Skin of body (tissue), 1 donor: ENCODE measurements at regions not wholly inside any gene's neighbourhood (a gene's known extent, or its start where the extent isn't known, plus 50 kb on each side); places are given as distances from the start of the nearest gene placed in this dataset.
A peak's percentile ranks its signal among the peaks of the same experiment; 100 is the strongest.

Experiments used
- DNase-seq: peaks from one replicate; lab custom pipeline; 2025; lab: John Stamatoyannopoulos, UW

DNA sequence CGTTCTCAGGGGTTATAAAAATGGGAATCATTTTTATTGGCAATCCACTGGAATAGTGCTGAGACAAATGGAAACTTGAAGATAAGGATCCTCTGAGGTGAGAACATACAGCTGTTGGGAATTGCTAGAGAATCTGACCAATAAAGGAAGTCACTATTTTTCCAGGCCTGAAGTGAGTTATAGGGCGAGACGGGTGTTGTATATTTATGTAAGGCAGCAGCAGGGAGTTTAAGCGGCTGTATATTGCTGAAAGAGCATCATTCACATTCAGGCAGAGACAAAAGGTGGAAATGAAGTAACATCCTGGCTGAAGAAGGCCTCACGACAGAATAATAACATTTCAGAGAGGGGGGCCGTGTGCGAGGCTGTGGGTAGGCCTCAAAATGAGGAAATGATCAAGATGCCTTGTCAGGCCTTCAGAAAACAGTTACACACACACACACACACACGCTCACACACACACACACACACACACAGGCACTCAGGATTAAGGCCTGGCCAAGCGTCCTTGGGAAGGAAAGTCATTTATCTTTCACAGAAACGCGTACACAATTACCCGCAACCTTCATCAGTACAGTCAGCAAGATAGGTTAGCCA, 964.9 kb upstream of the NR2F2 start:
- peak; percentile 17 for DNase-seq

DNA sequence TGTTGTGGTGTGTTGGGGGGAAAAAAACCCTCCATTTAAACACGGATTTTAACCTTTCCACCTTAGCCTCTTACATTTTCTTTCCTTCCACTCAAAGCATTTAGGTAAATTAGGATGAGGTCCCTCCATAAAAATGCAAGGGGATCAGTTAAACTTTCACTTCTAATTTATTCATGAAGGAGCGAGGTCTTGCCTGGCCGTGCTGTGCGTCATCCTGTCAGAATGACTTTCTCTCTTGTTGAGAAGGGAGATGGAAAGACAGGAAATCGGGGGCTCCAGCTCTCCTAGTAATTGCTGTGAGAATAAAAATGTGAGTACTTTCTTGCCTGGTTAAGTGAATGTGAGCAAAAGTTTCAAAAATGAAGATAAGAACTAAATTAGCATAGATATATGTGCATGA, 962.3 kb upstream of the NR2F2 start:
- DNase-seq = peak; percentile 7

DNA sequence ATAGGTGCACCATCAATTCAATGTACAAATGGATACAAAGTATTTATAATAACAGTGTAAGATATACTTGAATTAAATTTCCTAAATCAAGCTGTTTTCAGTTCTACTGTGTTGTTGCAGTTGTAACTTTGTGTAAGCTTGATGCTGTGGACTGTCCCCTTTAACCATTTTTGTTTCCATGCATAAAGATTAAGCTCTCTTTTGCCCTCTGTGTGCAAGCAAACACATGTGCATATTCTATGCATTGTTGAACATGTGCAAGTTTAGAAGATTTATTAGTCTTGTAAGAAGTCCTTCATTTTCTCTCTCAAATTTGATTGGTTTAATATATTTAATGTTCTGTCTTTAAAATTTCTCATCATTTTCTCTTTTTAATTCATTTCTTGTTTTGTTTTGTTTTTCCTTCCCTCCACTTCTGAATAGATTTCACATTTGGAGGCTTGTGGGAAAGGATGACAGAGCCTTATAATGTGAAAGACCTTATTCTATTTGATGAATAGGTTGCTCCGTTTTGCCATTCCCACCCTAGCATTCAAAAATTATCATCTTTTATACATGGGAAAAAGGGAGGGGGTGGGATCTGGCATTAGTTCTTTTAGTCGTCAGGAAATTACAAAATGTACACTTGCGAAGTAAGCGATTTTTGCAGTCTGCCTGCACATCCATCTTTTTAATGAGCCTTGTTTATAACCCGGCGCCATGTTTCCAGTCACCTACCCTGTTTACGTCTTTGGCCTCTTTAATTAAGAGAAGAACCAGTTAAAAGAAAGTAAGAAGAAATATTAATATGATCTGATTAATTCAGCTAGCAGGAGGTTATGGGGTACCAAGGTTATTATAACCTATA, 961.5 kb upstream of the NR2F2 start:
- DNase-seq = no peak

DNA sequence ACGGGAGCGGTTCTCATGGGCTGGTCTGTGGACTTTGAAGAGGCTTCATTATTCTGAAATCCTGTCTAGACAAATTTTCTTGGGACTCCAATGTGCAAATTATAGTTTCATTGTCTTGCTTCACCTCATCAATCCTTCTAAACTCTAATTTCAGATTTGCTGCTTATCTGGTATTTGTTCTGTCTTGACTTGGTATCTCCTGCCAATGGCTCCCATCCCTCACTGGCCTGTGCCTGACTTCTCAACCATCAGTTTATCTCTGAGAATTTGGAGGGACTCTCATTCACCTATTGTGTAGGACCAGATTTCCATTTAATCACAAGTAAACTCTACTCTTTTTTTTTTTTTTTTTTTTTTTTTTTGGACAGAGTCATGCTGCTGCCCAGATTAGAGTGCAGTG, 960.2 kb upstream of the NR2F2 start:
- DNase-seq = no peak

DNA sequence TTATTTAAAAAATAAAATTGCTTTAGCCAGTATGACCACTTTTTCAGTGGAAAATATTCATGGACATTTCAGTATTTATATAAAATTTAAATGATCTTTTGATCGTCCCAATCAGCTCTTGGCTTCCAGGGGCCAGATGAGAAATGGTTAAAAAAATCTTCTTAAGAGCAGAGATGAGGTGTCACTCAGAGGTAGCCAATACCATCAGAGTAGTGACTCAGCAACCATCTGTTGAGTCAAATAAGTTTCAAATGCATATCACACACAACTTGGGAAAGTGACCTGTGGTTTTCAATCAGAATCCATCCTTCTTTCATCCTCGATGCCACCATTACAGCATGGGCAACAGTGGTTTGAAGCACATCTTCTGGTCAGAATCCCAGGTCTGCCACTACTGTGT, 958.8 kb upstream of the NR2F2 start:
- no peak for DNase-seq

DNA sequence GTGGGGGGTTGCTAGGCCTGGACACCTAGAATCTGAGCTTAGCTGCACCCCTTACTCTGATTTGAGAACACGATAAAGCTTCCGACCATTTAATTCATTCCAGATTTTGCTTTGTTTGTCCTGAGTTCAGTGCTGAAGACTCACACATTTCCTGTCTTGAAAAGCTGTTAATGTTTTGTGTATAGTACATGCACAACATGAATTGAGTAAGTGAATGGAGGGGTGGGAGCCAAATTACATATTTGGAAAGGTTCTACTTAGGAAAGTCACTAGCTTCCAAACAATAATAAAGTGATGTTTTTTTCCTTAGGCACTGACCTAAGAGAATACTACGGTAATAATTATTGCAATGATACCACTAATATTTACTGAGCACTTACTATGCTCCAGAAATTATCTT, 955.2 kb upstream of the NR2F2 start:
- no peak for DNase-seq

DNA sequence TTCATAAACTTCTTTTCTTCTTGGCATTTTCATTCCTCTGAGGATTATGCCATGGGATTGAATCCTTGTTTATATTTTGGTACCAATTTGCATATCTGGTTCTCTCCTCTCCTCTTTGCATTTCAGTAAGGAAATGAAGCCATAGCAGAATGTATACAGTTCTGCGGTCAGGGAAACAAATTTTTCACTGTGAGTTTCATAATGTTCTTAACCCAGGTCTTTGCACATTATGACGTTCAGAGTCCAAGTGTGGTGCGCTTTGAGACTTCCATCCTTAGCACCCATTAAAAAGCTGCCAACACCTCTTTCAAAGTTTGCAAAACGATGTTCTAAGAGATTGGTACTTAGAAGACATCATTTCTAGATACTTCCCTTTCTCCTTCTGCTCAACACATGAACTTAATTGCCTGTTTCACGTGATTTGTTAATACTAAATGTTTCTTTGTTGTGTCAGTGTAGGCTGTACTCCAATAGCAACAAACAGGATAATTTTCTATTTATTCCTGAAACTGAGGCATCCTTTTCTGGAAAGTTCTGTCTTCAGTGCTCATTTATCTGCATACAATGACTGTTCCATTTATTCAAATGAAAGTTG, 953.1 kb upstream of the NR2F2 start:
- no peak for DNase-seq

DNA sequence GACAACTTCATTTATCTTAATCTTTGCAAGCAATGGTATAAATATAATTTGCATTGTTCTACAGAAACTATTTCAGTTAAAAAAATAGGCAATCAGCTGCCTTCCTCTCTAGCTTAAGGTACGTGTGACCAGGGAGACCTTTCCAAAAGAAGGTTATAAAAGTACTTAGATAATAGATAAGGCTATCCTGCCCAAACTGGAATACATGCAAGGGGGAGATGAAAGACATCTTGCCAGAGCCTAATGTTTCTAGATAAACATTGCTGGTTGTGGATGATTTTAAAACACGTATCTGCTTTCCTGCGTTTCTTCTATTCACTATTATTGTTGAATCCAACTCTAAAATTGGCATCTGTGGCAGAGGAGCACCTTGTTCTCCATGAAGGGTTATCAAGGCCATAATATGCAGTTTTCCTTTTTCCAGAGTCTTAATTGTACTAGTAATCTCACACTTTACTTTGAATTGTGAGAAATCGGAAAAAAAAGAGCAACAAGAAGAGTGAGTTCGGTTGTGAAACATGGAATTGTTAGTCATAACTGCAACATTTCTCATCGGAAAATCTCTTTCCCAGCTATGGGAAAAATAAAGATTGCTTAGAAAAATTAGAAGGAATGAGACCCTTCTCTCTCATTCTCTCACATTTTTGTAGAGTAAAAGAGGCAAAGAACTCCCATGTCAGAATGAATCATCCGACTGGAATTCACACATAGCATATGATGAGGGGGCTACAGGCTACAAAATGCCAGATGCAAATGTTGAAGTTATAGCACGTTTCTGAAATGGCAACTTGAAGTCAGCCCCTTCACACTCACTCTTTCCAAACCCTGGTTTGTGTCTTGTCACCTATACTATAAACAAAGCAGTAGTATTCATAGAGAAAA, 936.1 kb upstream of the NR2F2 start:
- DNase-seq = peak; percentile 25

DNA sequence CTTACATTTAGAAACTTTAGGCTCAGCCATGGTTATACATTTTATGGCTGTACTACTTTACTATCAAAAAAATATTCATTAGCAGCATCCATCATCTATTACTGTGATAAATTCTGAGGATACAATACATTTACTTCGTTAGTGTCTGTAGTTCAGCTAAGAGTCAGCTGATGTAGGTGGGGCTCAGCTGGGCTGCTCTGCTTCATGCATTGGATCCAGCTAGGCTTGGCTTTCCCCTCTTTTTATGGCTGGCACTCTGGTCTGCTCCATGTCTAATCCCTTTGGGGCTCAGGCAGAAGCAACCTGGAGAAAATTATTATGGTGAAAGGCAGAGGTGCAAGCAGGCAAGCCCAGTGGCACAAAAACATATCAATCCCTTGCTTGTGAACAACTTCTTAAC, 930.1 kb upstream of the NR2F2 start:
- DNase-seq = no peak

DNA sequence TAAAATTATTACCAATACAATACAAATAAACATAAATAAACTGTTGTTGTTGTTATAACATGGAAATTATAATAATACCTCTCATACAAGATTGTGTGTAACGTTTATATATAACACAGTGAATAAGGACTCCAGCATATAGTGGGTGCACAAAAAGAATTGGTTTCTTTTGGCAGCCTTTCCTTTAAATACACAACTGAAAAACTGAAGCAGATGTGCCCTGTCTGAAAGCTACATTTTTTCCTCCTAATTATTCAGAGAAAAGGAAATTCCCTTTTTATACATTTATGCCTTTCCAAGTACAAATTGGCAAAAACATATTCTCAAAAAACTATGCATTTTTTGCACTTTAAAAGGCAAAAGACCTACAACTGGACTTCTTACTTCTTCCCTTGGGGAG, 928.9 kb upstream of the NR2F2 start:
- DNase-seq = peak; percentile 18

DNA sequence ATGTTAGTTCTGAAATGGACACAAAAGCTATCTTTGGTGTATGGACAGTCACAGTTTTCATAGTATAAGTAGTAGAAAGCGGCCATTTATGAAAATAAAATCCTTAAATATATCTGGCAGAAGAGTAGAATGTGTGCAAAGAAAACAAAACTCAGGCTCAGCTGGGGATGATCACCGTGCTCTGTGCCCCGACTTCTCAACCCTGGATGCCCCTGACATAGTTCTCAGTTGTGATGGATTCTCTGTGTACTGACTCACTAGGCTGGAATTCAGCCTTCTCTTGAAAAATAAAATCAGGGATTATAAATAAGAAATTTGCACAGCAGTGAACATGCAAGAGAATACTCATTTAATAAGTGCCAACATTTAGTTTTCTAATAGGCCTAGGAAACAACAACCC, 925.1 kb upstream of the NR2F2 start:
- no peak for DNase-seq

DNA sequence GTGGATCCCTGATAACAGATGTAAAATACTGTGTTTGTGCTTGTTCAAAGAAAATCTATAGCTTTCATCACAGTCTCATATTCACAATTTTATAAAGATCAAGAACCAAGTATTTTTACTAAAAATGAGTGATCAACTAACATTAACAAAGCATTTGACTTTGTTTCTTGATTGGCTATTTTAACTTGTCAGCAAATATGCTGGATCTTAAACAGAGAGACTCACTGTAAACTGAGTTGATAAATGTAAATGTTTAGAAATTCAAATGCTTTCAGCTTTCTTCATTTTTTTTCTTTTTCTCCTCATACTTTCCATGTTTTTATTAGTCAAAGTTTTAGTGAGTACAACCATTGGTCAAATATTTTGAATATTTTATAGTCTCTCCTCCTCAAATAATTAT, 923.0 kb upstream of the NR2F2 start:
- DNase-seq = no peak

DNA sequence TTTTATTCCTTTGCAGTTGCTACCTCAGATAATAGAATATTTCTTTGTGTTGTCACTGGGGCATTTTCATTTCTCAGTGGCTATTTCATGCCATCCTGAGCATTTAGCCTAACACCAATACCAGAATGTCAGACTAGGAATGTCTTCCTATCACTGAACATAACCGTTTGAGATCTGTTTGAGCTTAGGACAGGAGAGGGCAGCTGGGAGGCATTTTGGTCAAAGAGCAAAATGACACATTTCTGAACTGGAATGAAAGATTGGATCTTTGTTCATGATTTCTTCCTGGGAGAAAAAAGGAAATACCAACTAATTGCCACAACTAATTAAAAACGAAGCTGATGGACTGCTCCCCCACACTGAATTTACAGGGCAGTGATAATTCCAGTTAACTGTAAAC, 921.3 kb upstream of the NR2F2 start:
- no peak for DNase-seq

DNA sequence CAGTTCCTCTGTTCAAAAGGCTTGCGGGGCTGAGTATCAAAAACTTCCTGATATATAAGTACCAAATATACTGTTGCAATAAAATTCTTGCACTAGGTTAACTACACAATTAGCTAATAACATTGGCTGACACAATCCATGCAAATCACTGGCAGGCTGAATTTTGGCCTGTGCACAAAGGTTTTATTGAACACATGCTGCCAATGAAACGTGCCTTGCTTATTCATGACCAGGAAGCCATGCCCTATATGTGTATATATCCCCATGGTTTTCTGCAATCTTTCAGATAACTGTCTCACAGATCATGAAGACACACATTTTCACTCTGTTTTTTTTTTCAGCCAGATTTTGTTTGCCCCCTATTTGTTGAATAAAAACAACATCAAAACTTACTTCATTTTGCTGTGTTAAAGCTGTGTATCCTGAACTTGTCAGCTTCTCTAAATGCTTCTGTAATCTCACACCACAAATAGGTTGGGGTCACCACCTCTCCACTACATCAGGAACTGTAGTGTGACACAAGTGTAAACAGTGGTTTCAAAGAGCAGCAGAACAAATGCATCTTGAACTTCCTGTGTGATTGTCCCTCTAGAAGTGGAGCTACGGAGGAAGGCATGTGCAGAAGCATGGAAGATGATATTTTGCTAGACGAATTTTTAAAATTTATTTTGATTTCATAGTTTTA, 920.7 kb upstream of the NR2F2 start:
- DNase-seq = no peak

DNA sequence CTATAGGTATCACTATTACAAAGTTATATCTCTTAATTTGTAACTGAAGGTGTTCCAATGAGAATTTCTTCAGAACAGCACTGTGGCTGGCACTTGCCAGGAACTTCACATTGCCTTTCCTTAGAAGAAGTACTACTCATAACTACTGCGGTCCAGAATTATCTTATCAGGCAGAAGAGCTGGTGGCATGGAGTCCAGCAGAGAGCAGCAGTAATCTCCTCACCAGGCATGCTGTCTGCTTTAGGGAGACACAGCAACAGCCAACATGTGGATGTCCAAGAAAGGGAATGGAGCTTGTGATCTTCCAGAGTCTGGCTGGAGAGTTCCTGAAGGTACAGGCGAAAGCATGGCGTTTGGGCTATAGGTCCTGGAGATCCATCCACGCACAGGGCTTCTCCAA, 919.7 kb upstream of the NR2F2 start:
- no peak for DNase-seq

DNA sequence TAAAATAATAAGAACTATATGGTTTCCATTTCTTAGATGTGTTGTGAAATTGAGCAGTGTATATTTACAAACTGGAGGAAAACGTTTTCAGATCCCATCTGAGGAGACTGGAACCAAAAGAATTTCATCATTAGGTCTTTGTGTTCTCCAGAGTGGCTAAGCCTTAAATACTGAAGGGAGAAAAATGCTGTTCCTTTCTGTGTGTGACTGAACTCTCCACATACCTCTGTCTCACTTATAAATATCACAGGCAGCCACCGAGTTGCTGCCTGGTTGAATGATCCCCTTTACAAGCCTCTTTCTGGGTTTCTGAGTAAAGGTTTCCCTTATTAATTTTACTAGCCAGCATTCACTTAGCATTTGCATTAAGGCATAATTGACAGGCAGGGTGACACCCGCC, 913.9 kb upstream of the NR2F2 start:
- DNase-seq = no peak

DNA sequence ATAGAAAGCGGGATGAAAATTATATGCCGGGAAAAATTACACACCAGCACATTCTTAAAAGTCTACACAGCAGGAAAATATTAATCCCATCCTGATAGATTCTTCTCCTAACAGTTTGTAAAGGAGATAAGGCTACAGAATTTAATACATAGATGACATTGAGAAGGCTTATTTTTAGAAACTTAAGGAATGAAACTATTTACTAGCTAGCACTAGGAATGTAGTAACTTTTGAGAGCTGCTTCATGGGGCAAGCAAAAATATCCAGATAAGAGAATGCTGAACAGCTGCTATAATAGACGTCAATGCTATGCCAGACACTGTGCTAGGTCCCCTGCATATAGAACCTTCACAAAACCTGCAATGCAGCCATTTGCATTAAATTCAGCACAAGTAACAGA, 912.7 kb upstream of the NR2F2 start:
- DNase-seq = no peak

DNA sequence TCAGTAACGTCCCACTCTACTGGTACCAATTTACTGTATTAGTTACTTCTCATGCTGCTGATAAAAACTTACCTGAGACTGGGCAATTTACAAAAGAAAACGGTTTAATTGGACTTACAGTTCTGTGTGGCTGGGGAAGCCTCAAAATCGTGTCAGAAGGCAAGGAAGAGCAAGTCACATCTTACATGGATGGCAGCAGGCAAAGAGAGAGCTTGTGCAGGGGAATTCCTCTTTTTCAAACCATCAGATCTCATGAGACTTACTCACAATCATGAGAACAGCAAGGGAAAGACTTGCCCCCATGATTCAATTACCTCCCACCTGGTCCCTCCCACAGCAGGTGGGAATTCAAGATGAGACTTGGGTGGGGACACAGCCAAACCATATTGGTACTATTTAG, 908.2 kb upstream of the NR2F2 start:
- DNase-seq = no peak

DNA sequence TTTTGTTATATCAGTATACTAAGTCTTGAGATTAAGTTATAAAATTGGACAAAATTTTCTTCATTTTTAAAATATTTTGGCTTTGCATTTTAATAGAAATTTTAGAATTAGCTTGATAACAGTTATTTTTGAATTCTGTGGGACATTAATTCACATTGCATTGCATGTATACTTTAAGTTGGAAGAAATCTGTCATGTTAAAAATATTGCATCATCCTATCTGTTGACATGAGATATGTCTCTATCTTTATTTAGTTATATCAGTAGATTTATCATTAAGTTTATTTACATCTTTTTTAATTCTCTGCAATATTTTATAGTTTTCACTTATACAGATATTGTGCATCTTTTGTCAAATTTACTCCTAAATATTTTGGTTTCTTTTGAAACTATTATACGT, 904.6 kb upstream of the NR2F2 start:
- no peak for DNase-seq

DNA sequence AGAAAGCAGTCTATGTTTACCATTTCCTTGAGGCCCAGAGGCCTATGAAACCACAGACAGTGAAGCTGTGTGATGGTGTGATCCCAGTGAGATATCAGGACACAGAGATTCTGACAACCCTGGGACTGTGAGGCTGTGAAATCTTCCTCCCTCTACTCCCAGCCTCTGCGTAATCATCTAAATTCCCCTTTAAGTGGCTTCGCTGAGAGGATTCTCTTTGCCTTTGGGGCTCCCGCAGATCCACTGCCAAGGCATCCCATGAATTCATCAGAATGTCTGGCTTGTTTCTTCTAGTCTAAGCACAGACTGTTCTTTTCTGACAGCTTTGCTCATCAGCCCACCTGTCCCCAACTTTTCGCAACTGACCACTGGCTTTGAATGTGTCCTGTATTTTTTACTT, 901.2 kb upstream of the NR2F2 start:
- DNase-seq = no peak

DNA sequence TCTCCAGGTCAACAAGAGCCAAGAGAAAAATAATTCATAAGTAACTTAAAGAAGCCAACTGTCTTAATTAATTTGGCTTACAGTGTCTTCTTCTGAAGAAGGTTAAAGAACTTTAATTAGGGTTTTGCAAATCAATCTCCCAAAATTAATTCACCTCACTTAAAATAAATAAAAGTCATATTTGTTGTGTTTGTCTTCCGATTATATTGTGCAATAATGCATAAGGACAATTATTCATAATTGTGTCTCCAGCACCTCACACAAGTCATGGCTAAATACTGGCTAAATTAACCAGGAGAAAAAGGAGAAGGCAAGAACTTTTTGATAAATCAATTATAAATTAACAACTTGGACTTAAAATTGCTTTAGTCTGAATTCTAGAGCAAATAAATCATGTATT, 899.0 kb upstream of the NR2F2 start:
- no peak for DNase-seq
